ENCODE measurements at regions not wholly inside any gene's neighbourhood (a gene's known extent, or its start where the extent isn't known, plus 50 kb on each side); places are given as distances from the start of the nearest gene placed in this dataset.

GRCh38 chr6:166228425-166228824 lies 60.8 kb upstream of the TBXT start:
- Histone ChIP-seq H3F3A (replicated peaks; ENCODE audit: insufficient read depth) (no peaks in the 10 kb centered on the region), H3K36me3 (replicated peaks in 1 of 2; ENCODE audit: control insufficient read depth in 1 of 2, insufficient read depth in 2 of 2, low read length in 1 of 2) (no peaks in the 10 kb centered on the region), H3K4me1 (ENCODE audit: control insufficient read depth in 1 of 2, insufficient read depth in 2 of 2, low read depth in 1 of 2, low read length in 1 of 2) (no peaks in the 10 kb centered on the region), H3K27me3 (ENCODE audit: insufficient read depth) (peaks cover 20% of the 10 kb centered on the region; the same call in 1 of the 2 replicates), H3K4me2 (no peak overlapping the region), H3K9me3 (no peaks in the 10 kb centered on the region), H3K27ac (ENCODE audit: low read depth in 2 of 2, low read length in 1 of 2) (no peak overlapping the region), H3K79me2 (ENCODE audit: insufficient read depth) (no peaks in the 10 kb centered on the region), H3K4me3 (ENCODE audit: low read depth in 2 of 2, low read length in 1 of 2) (no peak overlapping the region), H3K9ac (no peak overlapping the region), H3K9me2 (no peaks in the 10 kb centered on the region), H4K20me1 (ENCODE audit: insufficient read depth) (no peaks in the 10 kb centered on the region), H2AFZ (ENCODE audit: low read depth) (no peak overlapping the region)
- POLR2A ChIA-PET: no interaction called here
- TF ChIP-seq RCOR1 (IDR thresholded peaks at IDR 0.05; ENCODE audit: low read length) (no peak), JUND (IDR thresholded peaks at IDR 0.05) (no peak), ZBTB33 (IDR thresholded peaks at IDR 0.05; ENCODE audit: borderline replicate concordance, low read depth) (no peak), CHD2 (IDR thresholded peaks at IDR 0.05; ENCODE audit: low read length, partially characterized antibody) (no peak), RAD21 (IDR thresholded peaks at IDR 0.05; ENCODE audit: low read length) (no peak), PBX3 (IDR thresholded peaks at IDR 0.05) (no peak), IRF3 (IDR thresholded peaks at IDR 0.05; ENCODE audit: low read depth, low read length) (no peak), YY1 (IDR thresholded peaks at IDR 0.05; ENCODE audit: low read depth) (no peak), RXRA (IDR thresholded peaks at IDR 0.05; ENCODE audit: borderline replicate concordance, low read depth) (no peak), MXI1 (IDR thresholded peaks at IDR 0.05; ENCODE audit: low read depth, low read length) (no peak), GABPA (IDR thresholded peaks at IDR 0.05; ENCODE audit: low read depth) (no peak), TAF1 (IDR thresholded peaks at IDR 0.05; ENCODE audit: borderline replicate concordance, low read depth, low read length) (no peak), GATA2 (CRISPR knock-in tag; IDR thresholded peaks at IDR 0.05) (no peak)
- no peak for DNase-seq
- 6% methylated on average over 3 of the region's 3 CpGs for WGBS (ENCODE audit: low lambda C conversion rate)
- CTCF ChIA-PET: no interaction called here

- WGBS (ENCODE audit: low lambda C conversion rate): 7% methylated on average over 3 of the region's 3 CpGs
These were observed 55.4 kb upstream of the TBXT start for GRCh38 chr6:166223079-166223478.

More at GRCh38 chr6:166223079-166223478, 55.4 kb upstream of the TBXT start:
- H3K4me3 ChIP-seq (ENCODE audit: low read depth in 2 of 2, low read length in 1 of 2): no peak overlapping the region
- POLR2A ChIA-PET: no interaction called here
- no peak overlapping the region for H3K27ac ChIP-seq (ENCODE audit: low read depth in 2 of 2, low read length in 1 of 2)
- H3K4me2 ChIP-seq: no peak overlapping the region
- H2AFZ ChIP-seq (ENCODE audit: low read depth): no peak overlapping the region
- DNase-seq: no peak
- H4K20me1 ChIP-seq (ENCODE audit: insufficient read depth): no peaks in the 10 kb centered on the region
- no peaks in the 10 kb centered on the region for H3K4me1 ChIP-seq (ENCODE audit: control insufficient read depth in 1 of 2, insufficient read depth in 2 of 2, low read depth in 1 of 2, low read length in 1 of 2)
- no peaks in the 10 kb centered on the region; the same call in 1 of the 2 replicates for H3K27me3 ChIP-seq (ENCODE audit: insufficient read depth)
- H3F3A ChIP-seq (replicated peaks; ENCODE audit: insufficient read depth): no peaks in the 10 kb centered on the region
- H3K9me3 ChIP-seq: no peaks in the 10 kb centered on the region
- TF ChIP-seq EP300 (IDR thresholded peaks at IDR 0.05; ENCODE audit: borderline replicate concordance in 1 of 2, low read depth in 1 of 2, low read length in 1 of 2): no peak
- TF ChIP-seq USF1 (IDR thresholded peaks at IDR 0.05; ENCODE audit: borderline replicate concordance, low read depth): no peak
- no peak for TF ChIP-seq RCOR1 (IDR thresholded peaks at IDR 0.05; ENCODE audit: low read length)
- no peaks in the 10 kb centered on the region for H3K36me3 ChIP-seq (replicated peaks in 1 of 2; ENCODE audit: control insufficient read depth in 1 of 2, insufficient read depth in 2 of 2, low read length in 1 of 2)
- no peaks in the 10 kb centered on the region for H3K9me2 ChIP-seq
- H3K9ac ChIP-seq: no peak overlapping the region
- H3K79me2 ChIP-seq (ENCODE audit: insufficient read depth): no peaks in the 10 kb centered on the region
- CTCF ChIA-PET: no interaction called here
